ENCODE measurements at regions not wholly inside any gene's neighbourhood (a gene's known extent, or its start where the extent isn't known, plus 50 kb on each side); places are given as distances from the start of the nearest gene placed in this dataset.

DNA sequence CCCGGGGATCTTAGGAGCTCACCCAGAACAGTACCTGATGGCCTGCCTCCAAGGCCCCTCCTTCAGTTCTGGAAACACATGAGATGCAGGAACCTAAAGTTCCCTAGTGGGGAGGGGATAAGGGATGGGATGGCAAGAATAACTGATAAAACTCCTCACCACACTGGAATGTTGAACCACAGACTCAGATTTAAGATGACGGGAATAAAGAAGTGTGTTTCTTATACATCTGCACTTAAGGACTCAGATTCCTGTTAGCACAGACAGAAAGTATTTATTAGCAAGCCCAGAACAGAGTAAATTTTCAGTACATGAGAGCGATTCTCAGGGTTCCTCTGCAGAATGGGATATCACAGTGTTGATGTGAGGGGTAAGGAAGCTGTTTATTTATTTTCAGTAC, 245.2 kb downstream of the TLE3 start:
- TF ChIP-seq, protein P1, sequence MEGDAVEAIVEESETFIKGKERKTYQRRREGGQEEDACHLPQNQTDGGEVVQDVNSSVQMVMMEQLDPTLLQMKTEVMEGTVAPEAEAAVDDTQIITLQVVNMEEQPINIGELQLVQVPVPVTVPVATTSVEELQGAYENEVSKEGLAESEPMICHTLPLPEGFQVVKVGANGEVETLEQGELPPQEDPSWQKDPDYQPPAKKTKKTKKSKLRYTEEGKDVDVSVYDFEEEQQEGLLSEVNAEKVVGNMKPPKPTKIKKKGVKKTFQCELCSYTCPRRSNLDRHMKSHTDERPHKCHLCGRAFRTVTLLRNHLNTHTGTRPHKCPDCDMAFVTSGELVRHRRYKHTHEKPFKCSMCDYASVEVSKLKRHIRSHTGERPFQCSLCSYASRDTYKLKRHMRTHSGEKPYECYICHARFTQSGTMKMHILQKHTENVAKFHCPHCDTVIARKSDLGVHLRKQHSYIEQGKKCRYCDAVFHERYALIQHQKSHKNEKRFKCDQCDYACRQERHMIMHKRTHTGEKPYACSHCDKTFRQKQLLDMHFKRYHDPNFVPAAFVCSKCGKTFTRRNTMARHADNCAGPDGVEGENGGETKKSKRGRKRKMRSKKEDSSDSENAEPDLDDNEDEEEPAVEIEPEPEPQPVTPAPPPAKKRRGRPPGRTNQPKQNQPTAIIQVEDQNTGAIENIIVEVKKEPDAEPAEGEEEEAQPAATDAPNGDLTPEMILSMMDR (IDR thresholded peaks at IDR 0.05) = no peak
- TF ChIP-seq POLR2A (IDR thresholded peaks at IDR 0.05) (no peak), POLR2AphosphoS5 (IDR thresholded peaks at IDR 0.05) (no peak)

All from sigmoid colon (tissue), 4 donors.